GM19372 (cell line): ENCODE measurements at regions not wholly inside any gene's neighbourhood (a gene's known extent, or its start where the extent isn't known, plus 50 kb on each side); places are given as distances from the start of the nearest gene placed in this dataset.

Experiments
- ATAC-seq: cut with Tn5 transposase; IDR thresholded peaks from one replicate; pipeline ENCODE4 v1.9.1; 2021; ENCODE audit warnings: mild to moderate bottlenecking, low read depth, moderate library complexity; ENCODE audit not compliant: unreplicated experiment

DNA sequence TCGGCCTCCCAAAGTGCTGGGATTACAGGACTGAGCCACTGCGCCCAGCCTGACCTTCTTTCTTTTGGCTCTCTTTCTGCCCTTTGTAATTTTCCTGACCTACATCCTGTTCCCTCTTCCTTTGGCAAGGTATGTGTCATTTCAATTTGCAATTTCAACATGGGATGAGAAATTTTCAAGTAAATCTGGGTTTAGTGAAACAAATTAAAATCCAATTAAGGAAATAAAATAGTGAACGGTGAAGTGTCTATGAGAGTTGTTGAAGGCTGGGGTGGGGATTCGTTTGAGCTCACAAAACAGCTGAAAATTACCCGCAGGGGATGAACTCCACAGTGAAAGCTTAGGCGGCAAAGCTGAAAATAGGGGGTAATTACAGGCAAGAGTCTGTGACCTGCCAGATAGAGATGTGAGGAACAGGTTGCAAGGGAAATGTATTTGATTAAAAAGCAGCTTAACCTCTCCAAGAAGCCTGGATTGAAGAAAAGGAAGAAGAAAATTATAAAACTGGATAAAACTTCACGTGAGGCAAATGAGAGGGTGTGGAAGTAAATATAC is 277.7 kb downstream of the UTP18 start:
- ATAC-seq, result no peak

DNA sequence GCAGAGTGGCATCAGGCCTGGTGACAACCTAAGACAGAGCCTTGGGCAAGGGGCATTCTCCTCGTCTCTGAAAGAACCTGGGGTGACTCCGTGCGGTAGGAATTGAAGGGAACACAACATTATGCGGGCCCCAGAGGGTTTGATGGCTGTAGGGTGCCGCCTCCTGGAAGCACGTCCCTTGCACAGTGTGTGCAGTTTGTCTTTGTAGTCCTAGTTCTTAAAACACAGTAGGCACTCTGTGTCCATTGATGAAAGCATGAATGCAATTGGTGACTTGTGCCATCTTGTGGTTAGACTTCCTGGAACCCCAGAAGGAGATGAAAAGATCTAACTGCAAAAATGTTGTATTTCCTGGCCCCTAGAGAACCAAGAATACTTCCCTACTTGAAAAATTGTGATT is 279.8 kb downstream of the UTP18 start:
- no peak for ATAC-seq

- ATAC-seq, result no peak
Measured at GRCh38 chr17:51541215-51541614, 280.9 kb downstream of the UTP18 start.

DNA sequence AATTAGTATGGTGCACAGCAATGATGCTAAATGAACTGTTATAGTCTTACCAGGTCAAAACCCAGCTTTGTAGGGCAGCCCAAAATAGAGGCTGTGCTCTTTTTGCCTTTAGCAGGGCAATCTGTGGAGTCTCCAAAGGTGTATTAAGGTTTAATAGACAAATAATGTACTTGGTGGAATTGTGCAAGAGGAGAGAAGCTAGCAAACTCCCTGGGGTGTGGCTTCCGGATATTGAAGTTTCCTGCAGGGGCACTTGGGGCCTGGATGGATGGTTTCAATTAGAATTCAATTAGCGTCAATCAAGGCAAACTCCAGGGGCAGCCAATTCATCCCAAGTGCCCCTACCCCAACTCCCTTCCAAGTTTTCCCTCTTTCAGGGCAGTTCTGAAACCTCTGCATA is 285.8 kb downstream of the UTP18 start:
- no peak for ATAC-seq

DNA sequence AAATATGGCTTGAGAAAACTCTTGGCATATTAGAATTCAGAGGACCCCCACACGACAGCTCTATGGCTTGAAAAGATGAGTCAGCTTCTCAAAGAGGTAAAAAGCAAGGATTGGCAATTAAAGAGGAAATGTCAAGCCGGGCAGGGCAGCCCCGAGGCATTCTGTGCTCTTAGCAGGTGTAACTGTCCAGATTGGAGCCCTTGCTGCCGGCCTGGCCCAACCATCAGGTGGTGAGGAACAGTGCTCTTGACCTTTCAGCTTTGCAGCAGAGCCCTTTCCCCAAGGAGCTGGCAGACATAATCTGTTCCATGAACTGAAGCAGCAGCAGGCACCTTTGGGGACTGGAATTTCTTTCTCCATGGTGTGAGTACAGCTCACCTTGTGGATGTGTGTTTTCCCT is 287.8 kb downstream of the UTP18 start:
- no peak for ATAC-seq

DNA sequence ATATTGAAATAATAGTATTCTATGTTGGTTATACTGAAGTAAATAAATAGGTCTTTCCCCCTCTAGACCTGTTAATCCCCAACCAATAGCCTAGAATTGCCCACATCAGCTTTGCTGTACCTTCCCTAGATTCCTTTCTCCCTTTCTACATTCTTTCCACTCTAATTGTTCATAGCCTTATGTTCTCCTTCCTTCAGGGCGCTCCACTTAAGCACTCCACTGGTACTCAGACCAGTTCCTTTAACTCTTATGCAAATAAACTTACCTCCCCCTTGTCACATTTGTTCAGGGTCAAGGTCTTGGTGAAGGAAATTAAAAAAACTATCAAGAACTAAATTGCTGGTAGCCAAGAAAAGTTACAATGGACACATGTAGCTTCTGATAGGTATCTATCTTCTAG is 294.8 kb downstream of the UTP18 start:
- no peak for ATAC-seq

DNA sequence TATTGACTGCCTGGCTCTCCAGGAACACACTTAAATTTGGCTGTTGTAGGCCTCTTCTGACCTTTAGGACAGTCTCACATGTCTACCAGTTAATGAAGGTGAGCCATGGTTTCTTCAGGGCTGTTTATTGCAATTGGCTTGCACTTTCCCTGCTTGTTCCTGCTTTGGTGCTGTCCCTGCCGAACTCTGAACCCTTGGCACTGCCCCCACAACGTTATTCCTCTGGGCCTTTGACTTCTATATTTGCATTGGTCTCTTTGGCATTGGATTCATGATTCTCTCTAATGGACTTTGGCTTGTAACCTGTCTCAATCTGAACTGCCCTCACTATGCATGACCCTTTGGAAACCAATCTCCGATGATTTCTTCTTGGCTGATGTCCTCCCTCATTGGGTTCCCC is 299.4 kb downstream of the UTP18 start:
- ATAC-seq, result no peak

GRCh38 chr17:51560398-51560797 is 300.1 kb downstream of the UTP18 start:
- no peak for ATAC-seq

GRCh38 chr17:51563961-51564360 is 303.6 kb downstream of the UTP18 start:
- ATAC-seq, result no peak

- no peak for ATAC-seq
Measured at GRCh38 chr17:51572115-51572514, 311.8 kb downstream of the UTP18 start.
